Stomach (tissue), 4 donors: ENCODE measurements at regions not wholly inside any gene's neighbourhood (a gene's known extent, or its start where the extent isn't known, plus 50 kb on each side); places are given as distances from the start of the nearest gene placed in this dataset.

Experiments
- CTCF ChIP-seq, 7 experiments: fragments of 450-650 bp in 4 of 7; fragments of 200-600 bp in 3 of 7; sonication (generic) in 3 of 7; IDR thresholded peaks; one replicate each; pipeline ENCODE4 v1.5.1; 2016 to 2019; ENCODE audit warnings: antibody characterized with exemption in 7 of 7, control low read depth in 2 of 7, mild to moderate bottlenecking in 1 of 7
- EP300 ChIP-seq: sonication (generic); formaldehyde crosslinking; IDR thresholded peaks from one replicate; pipeline ENCODE4 v1.6.1; 2017; ENCODE audit warnings: antibody characterized with exemption
- POLR2A ChIP-seq, 4 donors: fragments of 450-650 bp; IDR thresholded peaks; one replicate each; pipeline ENCODE4 v1.6.1; 2016; ENCODE audit warnings: antibody characterized with exemption in 4 of 4, control low read depth in 2 of 4, mild to moderate bottlenecking in 1 of 4, moderate library complexity in 1 of 4
- POLR2AphosphoS5 ChIP-seq, 3 donors: sonication (generic); formaldehyde crosslinking; IDR thresholded peaks; one replicate each; pipeline ENCODE4 v1.6.1; 2016; ENCODE audit warnings: antibody characterized with exemption in 3 of 3

DNA sequence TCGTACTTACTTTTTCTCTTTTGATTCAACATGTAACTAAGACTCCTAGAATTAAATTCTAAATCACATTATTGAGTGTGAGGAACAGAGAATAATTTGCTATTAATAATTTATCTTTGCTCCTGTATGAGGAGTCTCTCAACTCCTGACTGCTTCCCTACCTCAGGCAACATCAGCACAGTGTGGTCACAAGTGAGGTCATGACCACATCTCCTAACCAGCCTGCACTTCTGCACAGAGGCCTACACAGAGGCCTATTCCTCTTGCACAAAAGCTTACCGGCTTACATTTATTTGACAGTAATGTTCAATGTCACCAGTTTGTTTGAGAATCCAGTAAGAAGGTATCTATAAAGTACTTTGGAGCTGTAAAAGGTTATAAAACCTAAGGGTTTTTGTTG is 637.4 kb upstream of the MARCKS start:
- TF ChIP-seq CTCF (IDR thresholded peaks at IDR 0.05) (no peak), EP300 (no peak), POLR2A (IDR thresholded peaks at IDR 0.05) (no peak), POLR2AphosphoS5 (IDR thresholded peaks at IDR 0.05) (no peak)
